SK-N-SH (cell line): ENCODE measurements at regions not wholly inside any gene's neighbourhood (a gene's known extent, or its start where the extent isn't known, plus 50 kb on each side); places are given as distances from the start of the nearest gene placed in this dataset.
"Not testable (repeated sequence)": the region's sequence is repeated elsewhere in the genome, so short reads cannot be mapped to it uniquely, and the experiment has no call there.

ENCODE experiments used
- CTCF ChIA-PET: fragments of 300-600, 350-600 bp; formaldehyde crosslinking; extraction: SDS; loops from one replicate; lab custom pipeline; 2021; lab: Yijun Ruan, JAX
- POLR2A ChIA-PET: fragments of 350-600 bp; sonication (Branson Sonifier 250); formaldehyde crosslinking; extraction: SDS; loops from one replicate; lab custom pipeline; 2020; ENCODE audit warnings: antibody characterized with exemption, inconsistent platforms; lab: Yijun Ruan, JAX
- DNase-seq: peaks from one replicate; pipeline ENCODE4 v3.0.0; 2012
- H2AFZ ChIP-seq: fragments of 200-600 bp; sonication (generic); 2 replicates; pipeline ENCODE4 v1.8.1; 2016; ENCODE audit warnings: antibody characterized with exemption, mild to moderate bottlenecking, low read depth
- H3F3A ChIP-seq: fragments of 200-600 bp; sonication (generic); replicated peaks from 2 replicates; pipeline ENCODE3; 2016; ENCODE audit warnings: antibody characterized with exemption, mild to moderate bottlenecking; ENCODE audit not compliant: insufficient read depth
- H3K27ac ChIP-seq, 2 experiments: fragments of 200-500 bp in 1 of 2; fragments of 200-600 bp in 1 of 2; sonication (Bioruptor generic) in 1 of 2; sonication (generic), shearing (Covaris generic) in 1 of 2; 2 replicates each; pipeline versions ENCODE4 v1.5.1 to v1.6.1; 2014 to 2016; ENCODE audit warnings: low read depth in 2 of 2, inconsistent platforms in 1 of 2, low read length in 1 of 2, mild to moderate bottlenecking in 1 of 2, mixed read lengths in 1 of 2
- H3K27me3 ChIP-seq: fragments of 200-600 bp; sonication (generic), shearing (Covaris generic); 2 replicates; pipeline ENCODE4 v1.6.1; 2016; ENCODE audit warnings: mixed run types; ENCODE audit not compliant: insufficient read depth
- H3K36me3 ChIP-seq, 2 experiments: fragments of 200-500 bp in 1 of 2; fragments of 200-600 bp in 1 of 2; sonication (Bioruptor generic) in 1 of 2; sonication (generic) in 1 of 2; replicated peaks in 1 of 2; 2 replicates each; pipeline versions ENCODE3 to v1.5.1; 2014 to 2016; ENCODE audit warnings: low read length in 1 of 2, mild to moderate bottlenecking in 1 of 2; ENCODE audit not compliant: insufficient read depth in 2 of 2, control insufficient read depth in 1 of 2
- H3K4me1 ChIP-seq, 2 experiments: fragments of 200-500 bp in 1 of 2; fragments of 200-600 bp in 1 of 2; sonication (Bioruptor generic) in 1 of 2; sonication (generic), shearing (Covaris generic) in 1 of 2; 2 replicates each; pipeline versions ENCODE4 v1.5.1 to v1.6.1; 2014 to 2016; ENCODE audit warnings: low read depth in 1 of 2, low read length in 1 of 2, mixed run types in 1 of 2; ENCODE audit not compliant: insufficient read depth in 2 of 2, control insufficient read depth in 1 of 2
- H3K4me2 ChIP-seq: fragments of 200-600 bp; sonication (generic), shearing (Covaris generic); 2 replicates; pipeline ENCODE4 v1.6.1; 2017; ENCODE audit warnings: mixed run types
- H3K4me3 ChIP-seq, 2 experiments: fragments of 200-500 bp in 1 of 2; fragments of 200-600 bp in 1 of 2; sonication (Bioruptor generic) in 1 of 2; sonication (generic), shearing (Covaris generic) in 1 of 2; 2 replicates each; pipeline versions ENCODE4 v1.5.1 to v1.8.1; 2014 to 2016; ENCODE audit warnings: low read depth in 2 of 2, inconsistent platforms in 1 of 2, low read length in 1 of 2, mild to moderate bottlenecking in 1 of 2, mixed read lengths in 1 of 2, moderate library complexity in 1 of 2
- H3K79me2 ChIP-seq: fragments of 200-600 bp; sonication (generic); 2 replicates; pipeline ENCODE4 v1.8.1; 2017; ENCODE audit warnings: mild to moderate bottlenecking; ENCODE audit not compliant: insufficient read depth
- H3K9ac ChIP-seq: fragments of 200-600 bp; sonication (generic); 2 replicates; pipeline ENCODE4 v1.6.1; 2017; ENCODE audit warnings: mixed run types
- H3K9me2 ChIP-seq: fragments of 200-600 bp; sonication (generic); 2 replicates; pipeline ENCODE4 v1.6.1; 2017; ENCODE audit warnings: mixed run types
- H3K9me3 ChIP-seq: fragments of 200-600 bp; sonication (generic); 2 replicates; pipeline ENCODE4 v1.6.1; 2017; ENCODE audit warnings: mixed run types, mild to moderate bottlenecking, moderate library complexity
- H4K20me1 ChIP-seq: fragments of 200-600 bp; sonication (generic); 2 replicates; pipeline ENCODE4 v1.6.1; 2017; ENCODE audit warnings: mild to moderate bottlenecking, mixed run types; ENCODE audit not compliant: insufficient read depth
- EP300 ChIP-seq, 2 experiments: IDR thresholded peaks; 2 replicates each; pipeline versions ENCODE4 v1.4.0 to v1.6.1; 2012; ENCODE audit warnings: borderline replicate concordance in 1 of 2, low read depth in 1 of 2, low read length in 1 of 2
- RXRA ChIP-seq: IDR thresholded peaks from 2 replicates; pipeline ENCODE4 v1.4.0; 2012; ENCODE audit warnings: low read depth, mild to moderate bottlenecking, borderline replicate concordance
- TAF1 ChIP-seq: IDR thresholded peaks from 2 replicates; pipeline ENCODE4 v1.6.1; 2012; ENCODE audit warnings: low read depth, mild to moderate bottlenecking, low read length, moderate library complexity, borderline replicate concordance
- ZBTB33 ChIP-seq: IDR thresholded peaks from 2 replicates; pipeline ENCODE4 v1.4.0; 2012; ENCODE audit warnings: low read depth, borderline replicate concordance
- WGBS: methylation state at CpG from one replicate; pipeline ENCODE4 v1.1.6; 2017; ENCODE audit warnings: low lambda C conversion rate; 5-methylcytosine and 5-hydroxymethylcytosine counted together

- Histone ChIP-seq H3K4me3 (no peak overlapping the region), H3F3A (no peaks in the 10 kb centered on the region), H3K36me3 (no peaks in the 10 kb centered on the region), H3K9me3 (no peaks in the 10 kb centered on the region; the same call in 1 of the 2 replicates)
- WGBS: 3% methylated on average over 2 of the region's 2 CpGs
- TF ChIP-seq EP300 (IDR thresholded peaks at IDR 0.05; ENCODE audit: borderline replicate concordance in 1 of 2, low read depth in 1 of 2, low read length in 1 of 2): 0 out of 4 replicates have a peak, but pooled peaks of 1 of the 2 experiments have one; percentile 17
- TF ChIP-seq TAF1: no peak
- TF ChIP-seq, all 33 proteins: peak for 1
- H3K79me2 ChIP-seq: no peaks in the 10 kb centered on the region
- DNase-seq: no peak
- no peaks in the 10 kb centered on the region for H3K27me3 ChIP-seq
- CTCF ChIA-PET: no interaction called here
- no peaks in the 10 kb centered on the region for H3K9me2 ChIP-seq
- no peaks in the 10 kb centered on the region for H4K20me1 ChIP-seq
- no peak overlapping the region for H3K27ac ChIP-seq
- POLR2A ChIA-PET: no interaction called here
- H3K4me1 ChIP-seq: no peaks in the 10 kb centered on the region; a peak in 1 of 4 replicates
- H2AFZ ChIP-seq: no peak overlapping the region
- no peak overlapping the region for H3K9ac ChIP-seq
- H3K4me2 ChIP-seq: no peak overlapping the region
These were observed 454.3 kb upstream of the SPTLC3 start for GRCh38 chr20:12554426-12554825.

- no peaks in the 10 kb centered on the region for H4K20me1 ChIP-seq
- H3K9me3 ChIP-seq: no peaks in the 10 kb centered on the region
- no peaks in the 10 kb centered on the region for H3K79me2 ChIP-seq
- H3K4me1 ChIP-seq: no peaks in the 10 kb centered on the region; a peak in 1 of 4 replicates
- CTCF ChIA-PET: no interaction called here
- POLR2A ChIA-PET: no interaction called here
- no peaks in the 10 kb centered on the region for H3K36me3 ChIP-seq
- H3K4me3 ChIP-seq: no peak overlapping the region
- TF ChIP-seq EP300 (IDR thresholded peaks at IDR 0.05; ENCODE audit: borderline replicate concordance in 1 of 2, low read depth in 1 of 2, low read length in 1 of 2) (no peak), RXRA (no peak), ZBTB33 (no peak)
- H3K9ac ChIP-seq: no peak overlapping the region
- H3K9me2 ChIP-seq: no peaks in the 10 kb centered on the region
- H3F3A ChIP-seq: no peaks in the 10 kb centered on the region
- no peak overlapping the region for H3K27ac ChIP-seq
- H3K27me3 ChIP-seq: no peaks in the 10 kb centered on the region
- H2AFZ ChIP-seq: no peak overlapping the region
- WGBS: 10% methylated on average over 1 of the region's 1 CpG
- DNase-seq: no peak
- H3K4me2 ChIP-seq: no peak overlapping the region
These were observed 453.4 kb upstream of the SPTLC3 start for GRCh38 chr20:12555369-12555768.

GRCh38 chr20:12555849-12556248 lies 452.9 kb upstream of the SPTLC3 start:
- H3K4me2 ChIP-seq, H3K4me3 ChIP-seq, H3K27me3 ChIP-seq, DNase-seq, H3K36me3 ChIP-seq, H3K9me3 ChIP-seq, H3K9me2 ChIP-seq, H3K9ac ChIP-seq, H2AFZ ChIP-seq, CTCF ChIA-PET, H3K4me1 ChIP-seq, H3K79me2 ChIP-seq, H4K20me1 ChIP-seq, H3F3A ChIP-seq, POLR2A ChIA-PET, H3K27ac ChIP-seq: not testable (repeated sequence)
- 30% methylated on average over 12 of the region's 12 CpGs for whole genome bisulfite sequencing
